PC-9 (cell line): ENCODE measurements at regions not wholly inside any gene's neighbourhood (a gene's known extent, or its start where the extent isn't known, plus 50 kb on each side); places are given as distances from the start of the nearest gene placed in this dataset.
"Not testable (repeated sequence)": the region's sequence is repeated elsewhere in the genome, so short reads cannot be mapped to it uniquely, and the experiment has no call there.

ENCODE experiments used
- BruUV-seq: library from RNA; stranded (reverse); fragments of 400-500 nt; replicated peaks from 2 replicates; lab custom pipeline; 2021; lab: Mats Ljungman, UMichigan
- CTCF ChIA-PET: fragments of 300-600 bp; sonication (Branson Sonifier 250); formaldehyde crosslinking; loops from one replicate; lab custom pipeline; 2022; ENCODE audit warnings: antibody characterized with exemption; lab: Charles Lee
- POLR2A ChIA-PET: fragments of 300-600 bp; sonication (Branson Sonifier 250); formaldehyde crosslinking; loops from one replicate; lab custom pipeline; 2022; ENCODE audit warnings: antibody characterized with exemption; ENCODE audit not compliant: unreplicated experiment; lab: Charles Lee
- DNase-seq, 2 experiments: peaks; one replicate each; pipeline versions ENCODE4 v3.0.0 to v3.0.0-alpha.2; 2015 to 2022; ENCODE audit warnings: mixed read lengths in 1 of 2
- H2AFZ ChIP-seq: fragments of 200-600 bp; sonication (generic); 2 replicates; pipeline ENCODE4 v1.8.1; 2017; ENCODE audit warnings: antibody characterized with exemption
- H3F3A ChIP-seq: fragments of 200-600 bp; sonication (generic); 2 replicates; pipeline ENCODE4 v1.8.1; 2017; ENCODE audit warnings: antibody characterized with exemption, mild to moderate bottlenecking, low read depth; ENCODE audit not compliant: insufficient read depth
- H3K27ac ChIP-seq: fragments of 200-600 bp; sonication (generic); 2 replicates; pipeline ENCODE4 v1.6.1; 2016; ENCODE audit warnings: mixed run types
- H3K27me3 ChIP-seq: fragments of 200-600 bp; sonication (generic); 2 replicates; pipeline ENCODE4 v1.6.1; 2016; ENCODE audit warnings: low read depth, mixed run types; ENCODE audit not compliant: insufficient read depth
- H3K36me3 ChIP-seq: fragments of 200-600 bp; sonication (generic); 2 replicates; pipeline ENCODE4 v1.6.1; 2016; ENCODE audit warnings: low read depth, mixed run types
- H3K4me1 ChIP-seq: fragments of 200-600 bp; sonication (generic); replicated peaks from 2 replicates; pipeline ENCODE4 v1.6.1; 2016; ENCODE audit warnings: mixed run types; ENCODE audit not compliant: insufficient read depth
- H3K4me2 ChIP-seq: fragments of 200-600 bp; sonication (generic); 2 replicates; pipeline ENCODE4 v1.6.1; 2017; ENCODE audit warnings: mixed run types
- H3K4me3 ChIP-seq: fragments of 200-600 bp; sonication (generic); 2 replicates; pipeline ENCODE4 v1.6.1; 2016; ENCODE audit warnings: mixed run types
- H3K79me2 ChIP-seq: fragments of 200-600 bp; sonication (generic); 2 replicates; pipeline ENCODE4 v1.6.1; 2017; ENCODE audit warnings: low read depth, mixed run types
- H3K9me2 ChIP-seq: fragments of 200-600 bp; sonication (generic); 2 replicates; pipeline ENCODE4 v1.8.1; 2017; ENCODE audit warnings: mild to moderate bottlenecking; ENCODE audit not compliant: insufficient read depth
- H3K9me3 ChIP-seq: fragments of 200-600 bp; sonication (generic); 2 replicates; pipeline ENCODE4 v1.8.1; 2016; ENCODE audit warnings: low read depth; ENCODE audit not compliant: insufficient read depth
- H4K20me1 ChIP-seq: fragments of 200-600 bp; sonication (generic); 2 replicates; pipeline ENCODE4 v1.8.1; 2017; ENCODE audit not compliant: insufficient read depth
- CTCF ChIP-seq: fragments of 200-600 bp; sonication (generic); conservative IDR thresholded peaks from 2 replicates; pipeline ENCODE4 v1.6.1; 2017; ENCODE audit warnings: mixed run types, antibody characterized with exemption, mild to moderate bottlenecking, moderate library complexity
- EZH2 ChIP-seq: fragments of 200-600 bp; sonication (generic); IDR thresholded peaks from 2 replicates; pipeline ENCODE4 v1.8.0; 2017; ENCODE audit warnings: antibody characterized with exemption, low read depth
- intact Hi-C: fragments of 100-400 bp; cut with micrococcal nuclease; formaldehyde crosslinking; loops from one replicate; pipeline ENCODE4 v1.10.0; 2022; ENCODE audit not compliant: unreplicated experiment

- no peaks in the 10 kb centered on the region for H3K9me2 ChIP-seq
- H3F3A ChIP-seq: no peaks in the 10 kb centered on the region
- H3K27ac ChIP-seq: no peak overlapping the region
- intact Hi-C loops: no loop called here
- H3K9me3 ChIP-seq: no peaks in the 10 kb centered on the region
- H4K20me1 ChIP-seq: no peaks in the 10 kb centered on the region
- H3K79me2 ChIP-seq: no peaks in the 10 kb centered on the region
- no peak overlapping the region for H2AFZ ChIP-seq
- POLR2A ChIA-PET: no interaction called here
- no peaks in the 10 kb centered on the region for H3K36me3 ChIP-seq
- no peak overlapping the region for H3K4me2 ChIP-seq
- no peaks in the 10 kb centered on the region for H3K4me1 ChIP-seq
- CTCF ChIA-PET: no interaction called here
- DNase-seq: no peak
- no peak overlapping the region for H3K4me3 ChIP-seq
- TF ChIP-seq EZH2 (no peak), CTCF (no peak)
- H3K27me3 ChIP-seq: no peaks in the 10 kb centered on the region
- BruUV-seq: no TSS peak
Measured at GRCh38 chr2:182504903-182505302, 78.1 kb upstream of the PDE1A start.

GRCh38 chr2:182506606-182507005, 79.8 kb upstream of the PDE1A start:
- POLR2A ChIA-PET: interaction anchor here (0.5 kb wide), 2 partner anchors 24 to 34 kb away, joined by 4 read pairs; no protein-coding TSS in a partner anchor
- no peaks in the 10 kb centered on the region for H3F3A ChIP-seq
- no peaks in the 10 kb centered on the region for H4K20me1 ChIP-seq
- no peak for DNase-seq
- H3K4me2 ChIP-seq: no peak overlapping the region
- no peak overlapping the region for H3K27ac ChIP-seq
- H3K9me2 ChIP-seq: no peaks in the 10 kb centered on the region; the same call in 1 of the 2 replicates
- CTCF ChIA-PET: no interaction called here
- no peaks in the 10 kb centered on the region for H3K9me3 ChIP-seq
- TF ChIP-seq EZH2 (no peak), CTCF (no peak)
- H3K4me1 ChIP-seq: no peaks in the 10 kb centered on the region
- no peaks in the 10 kb centered on the region for H3K36me3 ChIP-seq
- no peaks in the 10 kb centered on the region for H3K27me3 ChIP-seq
- no peak overlapping the region for H2AFZ ChIP-seq
- H3K4me3 ChIP-seq: no peak overlapping the region
- intact Hi-C loops: no loop called here
- BruUV-seq: no TSS peak
- no peaks in the 10 kb centered on the region for H3K79me2 ChIP-seq

GRCh38 chr2:182508583-182508982, 81.7 kb upstream of the PDE1A start:
- H3K4me3 ChIP-seq, H3K9me3 ChIP-seq, H3K27ac ChIP-seq, DNase-seq, intact Hi-C loops, H3K4me1 ChIP-seq, H4K20me1 ChIP-seq, H3K79me2 ChIP-seq, H3K27me3 ChIP-seq, BruUV-seq, H2AFZ ChIP-seq, H3K9me2 ChIP-seq, H3F3A ChIP-seq, H3K36me3 ChIP-seq, H3K4me2 ChIP-seq, POLR2A ChIA-PET: not testable (repeated sequence)
- CTCF ChIA-PET: interaction anchor here (0.6 kb wide), 1 partner anchor 10 kb away, joined by 3 read pairs; no protein-coding TSS in a partner anchor

- Histone ChIP-seq H3K4me1 (no peaks in the 10 kb centered on the region), H3K9me3 (no peaks in the 10 kb centered on the region), H3K27me3 (no peaks in the 10 kb centered on the region), H3K9me2 (no peaks in the 10 kb centered on the region; the same call in 1 of the 2 replicates), H3K4me2 (no peak overlapping the region), H3K27ac (no peak overlapping the region), H3K4me3 (no peak overlapping the region), H2AFZ (no peak overlapping the region), H4K20me1 (no peaks in the 10 kb centered on the region), H3F3A (no peaks in the 10 kb centered on the region), H3K79me2 (no peaks in the 10 kb centered on the region), H3K36me3 (no peaks in the 10 kb centered on the region)
- POLR2A ChIA-PET: no interaction called here
- intact Hi-C loops: no loop called here
- BruUV-seq: no TSS peak
- CTCF ChIA-PET: no interaction called here
- no peak for DNase-seq
- TF ChIP-seq CTCF (no peak), EZH2 (no peak)
Measured at GRCh38 chr2:182509216-182509615, 82.4 kb upstream of the PDE1A start.
